ENCODE measurements at regions not wholly inside any gene's neighbourhood (a gene's known extent, or its start where the extent isn't known, plus 50 kb on each side); places are given as distances from the start of the nearest gene placed in this dataset.

- no peak for TF ChIP-seq POLR2A (IDR thresholded peaks at IDR 0.05)
- TF ChIP-seq, protein P1, sequence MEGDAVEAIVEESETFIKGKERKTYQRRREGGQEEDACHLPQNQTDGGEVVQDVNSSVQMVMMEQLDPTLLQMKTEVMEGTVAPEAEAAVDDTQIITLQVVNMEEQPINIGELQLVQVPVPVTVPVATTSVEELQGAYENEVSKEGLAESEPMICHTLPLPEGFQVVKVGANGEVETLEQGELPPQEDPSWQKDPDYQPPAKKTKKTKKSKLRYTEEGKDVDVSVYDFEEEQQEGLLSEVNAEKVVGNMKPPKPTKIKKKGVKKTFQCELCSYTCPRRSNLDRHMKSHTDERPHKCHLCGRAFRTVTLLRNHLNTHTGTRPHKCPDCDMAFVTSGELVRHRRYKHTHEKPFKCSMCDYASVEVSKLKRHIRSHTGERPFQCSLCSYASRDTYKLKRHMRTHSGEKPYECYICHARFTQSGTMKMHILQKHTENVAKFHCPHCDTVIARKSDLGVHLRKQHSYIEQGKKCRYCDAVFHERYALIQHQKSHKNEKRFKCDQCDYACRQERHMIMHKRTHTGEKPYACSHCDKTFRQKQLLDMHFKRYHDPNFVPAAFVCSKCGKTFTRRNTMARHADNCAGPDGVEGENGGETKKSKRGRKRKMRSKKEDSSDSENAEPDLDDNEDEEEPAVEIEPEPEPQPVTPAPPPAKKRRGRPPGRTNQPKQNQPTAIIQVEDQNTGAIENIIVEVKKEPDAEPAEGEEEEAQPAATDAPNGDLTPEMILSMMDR (IDR thresholded peaks at IDR 0.05) = no peak
- no peak for TF ChIP-seq EP300 (IDR thresholded peaks at IDR 0.05)
- no peak for TF ChIP-seq POLR2AphosphoS5 (IDR thresholded peaks at IDR 0.05)
These were observed 79.9 kb upstream of the AADAT start for GRCh38 chr4:170169699-170170098.
